ENCODE measurements at regions not wholly inside any gene's neighbourhood (a gene's known extent, or its start where the extent isn't known, plus 50 kb on each side); places are given as distances from the start of the nearest gene placed in this dataset.

DNA sequence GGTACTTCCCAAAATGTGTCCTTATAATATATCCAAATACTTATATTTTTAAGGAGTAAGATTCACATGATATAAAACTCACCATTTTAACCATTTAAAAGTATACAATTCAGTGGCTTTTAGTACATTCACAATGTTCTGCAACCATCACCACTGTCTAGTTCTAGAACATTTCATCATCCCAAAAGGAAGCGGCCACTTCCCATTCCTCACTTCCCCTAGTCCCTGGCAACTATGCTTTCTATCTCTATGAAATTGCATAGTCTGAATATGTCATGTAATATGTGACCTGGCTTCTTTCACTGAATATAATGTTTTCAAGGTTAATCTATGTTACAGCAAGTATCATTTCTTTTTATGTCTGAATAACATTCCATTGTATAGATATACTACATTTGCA lies 615.1 kb upstream of the SGCD start:
- TF ChIP-seq, protein P1, sequence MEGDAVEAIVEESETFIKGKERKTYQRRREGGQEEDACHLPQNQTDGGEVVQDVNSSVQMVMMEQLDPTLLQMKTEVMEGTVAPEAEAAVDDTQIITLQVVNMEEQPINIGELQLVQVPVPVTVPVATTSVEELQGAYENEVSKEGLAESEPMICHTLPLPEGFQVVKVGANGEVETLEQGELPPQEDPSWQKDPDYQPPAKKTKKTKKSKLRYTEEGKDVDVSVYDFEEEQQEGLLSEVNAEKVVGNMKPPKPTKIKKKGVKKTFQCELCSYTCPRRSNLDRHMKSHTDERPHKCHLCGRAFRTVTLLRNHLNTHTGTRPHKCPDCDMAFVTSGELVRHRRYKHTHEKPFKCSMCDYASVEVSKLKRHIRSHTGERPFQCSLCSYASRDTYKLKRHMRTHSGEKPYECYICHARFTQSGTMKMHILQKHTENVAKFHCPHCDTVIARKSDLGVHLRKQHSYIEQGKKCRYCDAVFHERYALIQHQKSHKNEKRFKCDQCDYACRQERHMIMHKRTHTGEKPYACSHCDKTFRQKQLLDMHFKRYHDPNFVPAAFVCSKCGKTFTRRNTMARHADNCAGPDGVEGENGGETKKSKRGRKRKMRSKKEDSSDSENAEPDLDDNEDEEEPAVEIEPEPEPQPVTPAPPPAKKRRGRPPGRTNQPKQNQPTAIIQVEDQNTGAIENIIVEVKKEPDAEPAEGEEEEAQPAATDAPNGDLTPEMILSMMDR (IDR thresholded peaks at IDR 0.05; ENCODE audit: extremely low read depth in 1 of 2, insufficient read depth in 1 of 2, low read depth in 1 of 2, low read length in 2 of 2), result no peak
- TF ChIP-seq POLR2AphosphoS5 (IDR thresholded peaks at IDR 0.05; ENCODE audit: insufficient read depth, low read depth, low read length) (no peak), EZH2 (IDR thresholded peaks at IDR 0.05; ENCODE audit: borderline replicate concordance, low read depth, low read length, severe bottlenecking) (no peak), JUN (IDR thresholded peaks at IDR 0.05; ENCODE audit: borderline replicate concordance, insufficient read depth, insufficient read length, low read depth) (no peak), POLR2A (IDR thresholded peaks at IDR 0.05; ENCODE audit: low read depth, low read length) (no peak), FOS (IDR thresholded peaks at IDR 0.05; ENCODE audit: borderline replicate concordance, insufficient read depth, low read length) (no peak)
- TF ChIP-seq, protein P2, sequence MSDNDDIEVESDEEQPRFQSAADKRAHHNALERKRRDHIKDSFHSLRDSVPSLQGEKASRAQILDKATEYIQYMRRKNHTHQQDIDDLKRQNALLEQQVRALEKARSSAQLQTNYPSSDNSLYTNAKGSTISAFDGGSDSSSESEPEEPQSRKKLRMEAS (IDR thresholded peaks at IDR 0.05; ENCODE audit: insufficient read depth, insufficient read length), result no peak

All from endothelial cell of umbilical vein (primary cell).